GM19467 (cell line): ENCODE measurements at regions not wholly inside any gene's neighbourhood (a gene's known extent, or its start where the extent isn't known, plus 50 kb on each side); places are given as distances from the start of the nearest gene placed in this dataset.
A peak's percentile ranks its signal among the peaks of the same experiment; 100 is the strongest.

ENCODE experiments used
- ATAC-seq: cut with Tn5 transposase; IDR thresholded peaks from one replicate; pipeline ENCODE4 v1.9.1; 2021; ENCODE audit warnings: mild to moderate bottlenecking, moderate library complexity; ENCODE audit not compliant: unreplicated experiment

DNA sequence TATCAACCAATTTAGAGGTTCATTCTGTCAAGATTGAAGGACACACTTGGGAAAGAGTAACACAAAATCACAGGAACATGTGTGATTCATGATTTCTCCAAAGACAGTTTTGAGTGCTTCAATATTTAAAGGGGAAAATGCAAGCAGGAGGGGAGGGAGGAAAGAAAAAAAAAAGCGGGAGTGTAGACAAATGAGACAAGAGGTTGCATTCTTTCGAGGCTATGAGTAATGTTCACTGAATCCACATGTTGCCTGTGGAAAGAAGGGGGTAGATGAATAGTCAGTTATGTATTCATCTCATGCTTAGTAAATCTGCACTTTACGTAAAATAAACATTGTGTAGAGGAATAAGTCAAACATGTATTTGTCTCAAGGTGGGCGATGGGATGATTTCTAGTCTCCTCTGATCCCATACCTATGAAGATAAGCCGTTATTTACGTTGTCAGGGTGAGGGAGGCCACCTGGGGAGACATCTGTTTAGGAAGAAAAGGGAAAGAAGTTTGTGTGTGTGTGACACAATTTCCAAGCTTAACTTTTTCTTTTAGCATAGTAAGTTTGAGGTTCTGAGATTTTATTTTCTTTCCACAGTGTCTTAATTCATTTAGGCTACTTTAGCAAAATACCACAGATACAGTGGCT lies 211.0 kb upstream of the ZC3H15 start:
- ATAC-seq, result no peak

- no peak for ATAC-seq
Measured at GRCh38 chr2:186276909-186277308, 209.2 kb upstream of the ZC3H15 start.

DNA sequence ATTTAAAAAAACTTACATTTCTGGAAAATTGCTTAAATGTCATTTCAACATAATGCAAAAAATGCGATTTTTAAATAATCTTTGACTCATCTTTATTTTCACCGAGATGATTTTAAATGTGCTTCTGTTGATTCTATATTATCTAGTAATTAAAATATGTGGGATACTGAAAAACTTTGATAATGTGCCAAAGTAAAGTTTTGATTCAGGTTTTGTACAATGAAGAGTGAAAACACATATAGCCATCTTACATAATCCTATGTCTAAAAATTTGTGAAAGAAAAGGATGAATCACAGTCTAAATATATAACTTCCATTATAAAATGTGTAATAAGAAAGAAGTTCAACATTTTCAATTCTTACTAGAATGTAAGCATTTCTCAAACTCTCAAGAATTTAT lies 204.3 kb upstream of the ZC3H15 start:
- ATAC-seq, result no peak

DNA sequence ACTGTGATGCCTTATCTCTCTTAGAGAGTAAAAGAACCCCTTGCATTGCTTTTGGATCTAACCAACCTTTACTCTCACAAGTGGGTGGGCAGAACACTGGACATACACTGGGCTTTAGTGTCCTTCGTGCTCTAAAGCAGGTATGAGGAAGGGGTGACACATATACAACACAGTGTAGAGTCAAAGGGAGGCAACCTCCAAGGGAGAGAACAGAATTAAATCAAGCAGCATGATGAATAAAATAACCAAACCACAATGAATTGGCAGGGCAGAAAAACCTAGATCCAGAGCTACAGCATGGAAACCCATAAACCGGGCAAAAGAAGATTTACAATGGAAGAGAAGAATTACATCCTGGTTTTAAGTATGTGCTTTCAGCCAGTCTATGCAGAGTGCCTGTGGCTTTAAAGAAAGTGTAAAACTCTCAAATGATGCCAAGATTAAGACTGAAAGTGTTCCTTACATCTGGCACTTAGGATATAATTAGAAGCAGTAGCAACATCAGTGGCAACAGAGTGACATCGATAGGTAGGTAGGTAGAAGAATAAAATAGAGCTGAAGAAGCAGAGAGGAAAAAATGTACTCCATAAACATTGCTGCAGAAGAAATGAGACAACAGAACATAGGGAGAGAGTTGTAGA lies 191.7 kb upstream of the ZC3H15 start:
- ATAC-seq, result no peak

GRCh38 chr2:186299610-186300009 lies 186.4 kb upstream of the ZC3H15 start:
- ATAC-seq, result no peak

- no peak for ATAC-seq
Measured at GRCh38 chr2:186302263-186302662, 183.8 kb upstream of the ZC3H15 start.

DNA sequence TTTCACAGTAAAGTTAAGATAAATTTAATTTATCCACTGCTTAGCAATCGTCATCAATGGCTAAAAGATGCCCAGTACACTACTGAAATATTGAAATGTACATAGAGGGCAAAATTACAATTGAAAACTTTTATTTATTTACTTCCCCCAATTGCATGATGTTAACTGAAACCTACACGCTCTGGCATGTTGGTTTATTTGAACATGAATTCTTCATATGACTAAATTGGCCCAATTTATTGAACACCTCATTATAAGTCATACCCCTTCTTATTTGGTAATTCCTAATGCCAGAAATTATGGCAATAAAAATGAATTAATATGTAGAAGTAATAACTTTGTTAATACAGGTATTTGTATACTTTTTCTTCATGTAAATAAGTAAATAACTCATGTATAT lies 183.0 kb upstream of the ZC3H15 start:
- ATAC-seq, result no peak

DNA sequence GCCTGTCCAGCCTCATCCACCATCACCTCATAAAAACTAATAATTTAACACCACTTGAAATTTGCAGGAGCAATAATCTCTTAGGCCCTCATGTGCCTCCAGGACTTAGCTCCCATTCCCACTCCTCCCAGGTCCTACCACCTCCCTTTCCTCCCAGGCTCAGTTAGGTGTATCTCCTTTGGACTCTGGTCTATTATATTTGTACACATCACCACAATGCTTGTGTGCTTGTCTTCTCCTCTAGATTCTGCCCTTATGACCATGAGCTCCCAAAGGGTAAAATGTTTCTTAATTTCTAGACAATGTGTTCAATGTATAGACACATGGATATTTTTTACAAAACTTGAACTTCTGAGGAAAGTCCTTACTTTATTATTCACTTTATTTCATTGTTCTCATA lies 182.0 kb upstream of the ZC3H15 start:
- ATAC-seq, result no peak

GRCh38 chr2:186306754-186307153 lies 179.3 kb upstream of the ZC3H15 start:
- no peak for ATAC-seq

DNA sequence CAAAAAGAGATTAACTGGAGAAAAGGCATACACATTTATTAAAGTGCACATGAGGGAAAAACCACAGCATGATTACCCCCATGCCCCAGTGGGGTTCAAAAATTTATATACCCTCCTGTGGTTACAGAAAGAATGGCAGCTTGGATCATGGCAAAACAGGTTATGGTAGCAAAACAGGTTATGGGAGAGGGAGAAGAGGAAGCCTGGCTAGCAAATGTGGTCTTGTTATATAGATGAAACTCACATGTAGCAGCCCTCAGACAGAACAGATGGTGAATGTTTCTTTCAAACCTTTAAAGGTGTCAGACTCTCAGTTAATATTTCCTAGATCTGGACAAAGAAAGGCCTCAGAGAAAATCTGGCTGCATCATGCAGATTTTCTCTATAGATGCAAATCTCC lies 178.2 kb upstream of the ZC3H15 start:
- no peak for ATAC-seq

DNA sequence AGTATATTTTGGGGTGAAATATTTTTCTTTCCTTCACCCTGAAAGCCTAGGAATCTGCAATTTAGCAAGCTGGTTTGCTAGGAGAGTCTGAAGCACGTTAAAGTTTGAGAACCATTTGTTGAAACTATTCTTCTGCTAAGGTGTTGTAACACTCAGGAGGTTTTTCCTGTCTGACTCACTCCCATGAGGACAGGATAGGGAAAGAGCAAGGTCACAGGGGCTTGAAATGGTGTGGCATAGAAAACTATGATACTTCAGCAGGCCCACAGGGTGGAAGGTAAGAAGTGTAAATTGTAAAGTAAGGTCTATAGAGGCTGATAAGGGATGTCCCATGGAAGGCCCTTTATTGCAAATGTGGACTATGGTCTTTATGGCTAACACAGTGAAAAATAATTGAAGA lies 177.7 kb upstream of the ZC3H15 start:
- ATAC-seq, result no peak

DNA sequence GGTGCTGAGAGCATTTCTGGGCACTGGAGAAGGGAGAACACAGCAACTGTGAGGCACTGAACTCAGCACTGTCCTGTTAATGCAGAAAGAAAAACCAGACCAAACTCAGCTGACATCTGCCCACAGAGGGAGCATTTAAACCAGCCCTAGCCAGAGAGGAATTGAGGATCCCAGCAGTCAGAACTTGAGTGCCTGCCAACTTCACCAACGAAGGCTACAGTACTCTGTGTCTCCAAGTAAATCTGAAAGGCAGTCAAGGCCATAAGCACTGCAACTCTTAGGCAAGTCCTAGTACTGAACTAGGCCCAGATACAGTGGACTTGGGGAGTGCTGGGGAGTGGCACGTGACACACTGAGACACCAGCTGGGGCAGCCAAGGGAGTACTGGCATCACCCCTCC lies 176.2 kb upstream of the ZC3H15 start:
- no peak for ATAC-seq

- no peak for ATAC-seq
Measured at GRCh38 chr2:186319105-186319504, 167.0 kb upstream of the ZC3H15 start.

- no peak for ATAC-seq
Measured at GRCh38 chr2:186325827-186326535, 160.1 kb upstream of the ZC3H15 start.

DNA sequence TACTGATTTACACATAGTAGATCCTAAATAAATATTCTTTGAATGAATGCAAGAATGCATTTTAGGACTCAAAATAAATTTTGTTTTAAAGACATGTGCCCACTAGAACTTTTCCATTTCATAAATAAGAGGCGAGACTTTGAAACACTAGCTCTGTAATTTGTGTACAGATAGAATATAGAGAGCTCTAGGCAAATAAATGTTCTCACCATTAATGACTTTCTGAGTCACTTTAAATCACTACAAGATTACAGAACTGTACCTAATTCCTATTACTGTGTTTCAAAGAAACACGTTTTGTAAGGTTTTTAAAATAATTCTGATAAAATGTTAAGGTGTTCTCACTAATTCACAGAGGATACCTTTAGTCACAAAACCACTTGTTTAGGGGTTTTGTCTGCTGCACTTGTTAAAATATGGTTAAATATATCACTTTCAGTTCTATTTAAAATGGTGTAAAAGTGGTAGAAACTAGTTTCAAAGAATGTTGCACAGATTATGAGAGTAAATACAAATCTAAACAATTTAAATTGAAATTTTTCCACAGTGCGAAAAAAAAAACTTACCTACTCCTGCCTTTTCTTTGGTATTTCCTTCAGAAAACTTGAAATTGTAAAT lies 158.7 kb upstream of the ZC3H15 start:
- peak; percentile 79 for ATAC-seq

DNA sequence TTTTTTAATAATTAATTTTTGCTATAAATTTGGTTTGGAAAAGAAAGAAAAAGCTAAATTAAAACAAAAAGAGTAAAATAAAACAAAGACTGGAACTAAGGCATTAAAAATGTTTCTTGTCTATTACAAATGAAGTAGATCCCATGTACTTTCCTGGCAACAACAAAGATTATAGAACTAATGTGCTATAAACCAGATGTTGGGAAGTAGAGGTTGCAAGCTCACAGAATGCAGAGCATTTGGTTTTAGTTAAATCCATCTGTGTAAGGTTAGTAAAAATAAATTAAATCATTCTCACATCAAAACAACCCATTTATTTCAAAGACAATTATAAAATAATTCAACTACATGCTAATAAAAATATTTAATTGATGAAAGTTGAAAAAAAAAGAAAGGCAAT lies 157.2 kb upstream of the ZC3H15 start:
- no peak for ATAC-seq

GRCh38 chr2:186330050-186330449 lies 156.0 kb upstream of the ZC3H15 start:
- no peak for ATAC-seq

GRCh38 chr2:186339716-186340115 lies 146.3 kb upstream of the ZC3H15 start:
- no peak for ATAC-seq

GRCh38 chr2:186342029-186342428 lies 144.0 kb upstream of the ZC3H15 start:
- ATAC-seq, result no peak

GRCh38 chr2:186345745-186346144 lies 140.3 kb upstream of the ZC3H15 start:
- ATAC-seq, result no peak

DNA sequence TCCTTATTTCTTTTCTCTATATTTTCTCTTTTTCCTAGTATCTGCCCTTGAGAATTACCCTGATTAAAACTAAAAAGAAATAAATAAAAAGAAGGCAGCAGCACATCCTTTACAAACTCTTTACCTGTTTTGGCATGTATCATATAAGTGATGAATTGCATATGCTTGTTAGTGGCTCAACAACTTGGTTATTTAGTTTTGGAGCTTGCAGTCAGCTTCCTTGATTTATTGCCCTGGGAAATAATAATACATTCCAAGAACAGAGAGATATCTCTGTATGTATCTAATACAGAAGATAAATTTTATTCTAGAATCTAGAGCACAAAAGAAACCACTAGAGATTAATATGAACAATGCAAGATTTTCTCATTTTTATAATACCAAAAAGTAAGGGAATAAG lies 139.8 kb upstream of the ZC3H15 start:
- no peak for ATAC-seq

GRCh38 chr2:186347472-186347871 lies 138.6 kb upstream of the ZC3H15 start:
- ATAC-seq, result no peak
